ENCODE measurements at regions not wholly inside any gene's neighbourhood (a gene's known extent, or its start where the extent isn't known, plus 50 kb on each side); places are given as distances from the start of the nearest gene placed in this dataset.
"Not testable (repeated sequence)": the region's sequence is repeated elsewhere in the genome, so short reads cannot be mapped to it uniquely, and the experiment has no call there.

DNA sequence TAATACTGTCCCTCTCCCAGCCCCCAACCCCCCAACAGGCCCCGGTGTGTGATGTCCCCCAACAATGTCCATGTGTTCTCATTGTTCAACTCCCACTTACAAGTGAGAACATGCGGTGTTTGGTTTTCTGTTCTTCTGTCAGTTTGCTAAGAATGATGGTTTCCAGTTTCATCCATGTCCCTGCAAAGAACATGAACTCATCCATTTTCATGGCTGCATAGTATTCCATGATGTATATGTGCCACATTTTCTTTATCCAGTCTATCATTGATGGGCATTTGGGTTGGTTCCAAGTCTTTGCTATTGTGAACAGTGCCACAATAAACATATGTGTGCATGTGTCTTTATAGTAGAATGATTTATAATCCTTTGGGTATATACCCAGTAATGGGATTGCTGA, 232.2 kb downstream of the PARM1 start:
- not testable (repeated sequence) for H2BK12ac ChIP-seq (ENCODE audit: low read length); H3K4ac ChIP-seq (ENCODE audit: low read length); H3K14ac ChIP-seq (ENCODE audit: low read length); H2BK120ac ChIP-seq (ENCODE audit: low read depth, low read length); H4K8ac ChIP-seq (ENCODE audit: low read depth, low read length); H3K9me3 ChIP-seq (replicated peaks in 1 of 2; ENCODE audit: control insufficient read depth in 2 of 2, insufficient read depth in 1 of 2, low read depth in 1 of 2, low read length in 2 of 2); H2AFZ ChIP-seq (ENCODE audit: low read length); H2BK5ac ChIP-seq (ENCODE audit: low read length); H3K18ac ChIP-seq (ENCODE audit: low read length); H2AK5ac ChIP-seq (ENCODE audit: low read depth, low read length); H3K4me2 ChIP-seq (ENCODE audit: insufficient read depth, low read length, poor library complexity, severe bottlenecking); H3K23ac ChIP-seq (ENCODE audit: low read depth, low read length, poor library complexity); DNase-seq (ENCODE audit: low spot score); H3K4me3 ChIP-seq (ENCODE audit: low read length in 2 of 2); H4K91ac ChIP-seq (ENCODE audit: low read depth, low read length, poor library complexity); H3K27me3 ChIP-seq (ENCODE audit: control insufficient read depth in 3 of 3, insufficient read depth in 3 of 3, low read depth in 1 of 3, low read length in 3 of 3); H2BK15ac ChIP-seq (ENCODE audit: low read length); H3K4me1 ChIP-seq (ENCODE audit: control insufficient read depth in 2 of 2, insufficient read depth in 1 of 2, low read depth in 1 of 2, low read length in 2 of 2); H3K36me3 ChIP-seq (replicated peaks in 1 of 2; ENCODE audit: control insufficient read depth in 2 of 2, insufficient read depth in 2 of 2, low read length in 2 of 2); H3K27ac ChIP-seq (replicated peaks; ENCODE audit: low read length); H3K9ac ChIP-seq (ENCODE audit: low read depth, low read length, poor library complexity); H3K79me1 ChIP-seq (ENCODE audit: low read depth, low read length)
- WGBS, 2 donors (ENCODE audit: extremely low coverage in 2 of 2, insufficient read length in 2 of 2, insufficient replicate concordance in 1 of 2), result no CpG with 5 or more reads among the region's 2 CpGs

DNA sequence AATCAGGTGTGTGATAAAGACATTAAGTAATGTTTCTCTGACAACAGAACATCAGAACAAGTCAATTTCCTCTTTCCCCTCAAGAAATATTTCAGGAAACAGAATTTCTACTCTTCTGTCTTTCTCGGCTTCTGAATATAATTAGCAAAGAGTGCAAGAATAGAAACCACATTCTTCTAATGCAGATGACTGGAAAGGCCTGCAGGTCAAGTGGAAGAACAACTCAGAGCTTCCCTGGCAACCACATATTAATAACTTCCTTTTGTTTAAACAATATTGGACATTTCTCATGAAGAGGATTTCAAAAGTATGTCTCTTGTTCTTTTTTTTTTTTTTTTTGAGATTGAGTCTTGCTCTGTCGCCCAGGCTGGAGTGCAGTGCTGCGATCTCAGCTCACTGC, 225.5 kb downstream of the PARM1 start:
- Histone ChIP-seq H4K91ac (ENCODE audit: low read depth, low read length, poor library complexity) (no peak overlapping the region), H3K4me3 (ENCODE audit: low read length in 2 of 2) (no peak overlapping the region), H3K36me3 (replicated peaks in 1 of 2; ENCODE audit: control insufficient read depth in 2 of 2, insufficient read depth in 2 of 2, low read length in 2 of 2) (no peaks in the 10 kb centered on the region), H2AFZ (ENCODE audit: low read length) (no peak overlapping the region), H3K14ac (ENCODE audit: low read length) (no peak overlapping the region), H3K27ac (replicated peaks; ENCODE audit: low read length) (no peak overlapping the region), H3K23ac (ENCODE audit: low read depth, low read length, poor library complexity) (no peak overlapping the region), H3K27me3 (ENCODE audit: control insufficient read depth in 3 of 3, insufficient read depth in 3 of 3, low read depth in 1 of 3, low read length in 3 of 3) (no peaks in the 10 kb centered on the region), H3K18ac (ENCODE audit: low read length) (no peak overlapping the region), H2AK5ac (ENCODE audit: low read depth, low read length) (no peak overlapping the region), H3K9ac (ENCODE audit: low read depth, low read length, poor library complexity) (no peak overlapping the region), H3K9me3 (replicated peaks in 1 of 2; ENCODE audit: control insufficient read depth in 2 of 2, insufficient read depth in 1 of 2, low read depth in 1 of 2, low read length in 2 of 2) (peaks cover 0 to 3% of the 10 kb centered on the region in 2 donors), H3K4me2 (ENCODE audit: insufficient read depth, low read length, poor library complexity, severe bottlenecking) (no peak overlapping the region), H2BK12ac (ENCODE audit: low read length) (no peak overlapping the region), H2BK15ac (ENCODE audit: low read length) (no peak overlapping the region), H3K79me1 (ENCODE audit: low read depth, low read length) (no peaks in the 10 kb centered on the region), H3K4me1 (ENCODE audit: control insufficient read depth in 2 of 2, insufficient read depth in 1 of 2, low read depth in 1 of 2, low read length in 2 of 2) (no peaks in the 10 kb centered on the region), H3K4ac (ENCODE audit: low read length) (no peak overlapping the region), H4K8ac (ENCODE audit: low read depth, low read length) (no peak overlapping the region), H2BK120ac (ENCODE audit: low read depth, low read length) (no peak overlapping the region), H2BK5ac (ENCODE audit: low read length) (no peak overlapping the region)
- no peak for DNase-seq (ENCODE audit: low spot score)
- no CpG with 5 or more reads among the region's 3 CpGs for WGBS, 2 donors (ENCODE audit: extremely low coverage in 2 of 2, insufficient read length in 2 of 2, insufficient replicate concordance in 1 of 2)

DNA sequence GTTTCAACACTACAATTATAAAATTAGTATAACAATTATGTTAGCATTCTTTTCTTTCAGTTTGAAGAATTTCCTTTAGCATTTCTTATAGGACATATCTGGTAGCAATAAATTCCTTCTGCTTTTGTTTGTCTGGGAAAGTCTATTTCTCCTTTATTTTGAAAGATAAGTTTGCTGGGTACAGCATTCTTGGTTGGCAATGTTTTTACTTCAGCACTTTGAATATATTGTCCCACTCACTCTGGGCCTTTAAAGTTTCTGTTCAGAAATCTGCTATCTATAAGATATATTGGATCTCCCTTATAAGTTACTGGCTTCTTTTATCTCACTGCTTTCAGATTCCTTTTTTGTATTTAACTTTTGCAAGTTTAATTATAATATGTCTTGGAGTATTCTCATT, 222.1 kb downstream of the PARM1 start:
- H2AFZ ChIP-seq (ENCODE audit: low read length), result no peak overlapping the region
- no peak overlapping the region for H4K8ac ChIP-seq (ENCODE audit: low read depth, low read length)
- no peaks in the 10 kb centered on the region for H3K4me1 ChIP-seq (ENCODE audit: control insufficient read depth in 2 of 2, insufficient read depth in 1 of 2, low read depth in 1 of 2, low read length in 2 of 2)
- H3K4ac ChIP-seq (ENCODE audit: low read length), result no peak overlapping the region
- no peaks in the 10 kb centered on the region for H3K36me3 ChIP-seq (replicated peaks in 1 of 2; ENCODE audit: control insufficient read depth in 2 of 2, insufficient read depth in 2 of 2, low read length in 2 of 2)
- no peak overlapping the region for H3K18ac ChIP-seq (ENCODE audit: low read length)
- DNase-seq (ENCODE audit: low spot score), result no peak
- H3K9ac ChIP-seq (ENCODE audit: low read depth, low read length, poor library complexity), result no peak overlapping the region
- no peak overlapping the region for H3K14ac ChIP-seq (ENCODE audit: low read length)
- H2BK120ac ChIP-seq (ENCODE audit: low read depth, low read length), result no peak overlapping the region
- no peaks in the 10 kb centered on the region for H3K27me3 ChIP-seq (ENCODE audit: control insufficient read depth in 3 of 3, insufficient read depth in 3 of 3, low read depth in 1 of 3, low read length in 3 of 3)
- no peak overlapping the region for H2BK12ac ChIP-seq (ENCODE audit: low read length)
- H3K4me2 ChIP-seq (ENCODE audit: insufficient read depth, low read length, poor library complexity, severe bottlenecking), result no peak overlapping the region
- no peak overlapping the region for H2AK5ac ChIP-seq (ENCODE audit: low read depth, low read length)
- no peak overlapping the region for H3K4me3 ChIP-seq (ENCODE audit: low read length in 2 of 2)
- no peak overlapping the region for H3K23ac ChIP-seq (ENCODE audit: low read depth, low read length, poor library complexity)
- H2BK15ac ChIP-seq (ENCODE audit: low read length), result no peak overlapping the region
- H2BK5ac ChIP-seq (ENCODE audit: low read length), result no peak overlapping the region
- peaks cover 0 to 3% of the 10 kb centered on the region in 2 donors for H3K9me3 ChIP-seq (replicated peaks in 1 of 2; ENCODE audit: control insufficient read depth in 2 of 2, insufficient read depth in 1 of 2, low read depth in 1 of 2, low read length in 2 of 2)
- no peaks in the 10 kb centered on the region for H3K79me1 ChIP-seq (ENCODE audit: low read depth, low read length)
- no peak overlapping the region for H3K27ac ChIP-seq (replicated peaks; ENCODE audit: low read length)
- no peak overlapping the region for H4K91ac ChIP-seq (ENCODE audit: low read depth, low read length, poor library complexity)

DNA sequence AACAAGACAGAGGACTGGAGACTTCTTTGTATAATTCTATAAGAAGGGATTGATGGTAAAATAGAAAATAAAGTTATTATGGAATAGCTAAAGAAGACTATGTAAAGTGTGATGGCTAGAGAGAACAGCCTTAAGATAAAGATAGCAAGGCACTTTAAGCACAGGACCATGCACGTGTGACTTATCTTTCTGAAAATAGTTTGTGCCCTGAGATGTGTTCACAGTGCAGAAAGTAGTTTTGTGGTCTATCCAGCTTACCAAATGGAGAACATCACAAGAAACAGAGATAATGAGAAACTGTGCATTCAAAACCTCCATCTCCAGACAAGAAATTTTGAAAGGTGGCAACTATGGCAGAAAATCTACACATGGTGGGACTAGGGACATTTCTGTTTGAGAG, 213.3 kb downstream of the PARM1 start:
- Histone ChIP-seq H2AFZ (ENCODE audit: low read length) (no peak overlapping the region), H3K27me3 (ENCODE audit: control insufficient read depth in 3 of 3, insufficient read depth in 3 of 3, low read depth in 1 of 3, low read length in 3 of 3) (no peaks in the 10 kb centered on the region), H3K9ac (ENCODE audit: low read depth, low read length, poor library complexity) (no peak overlapping the region), H3K27ac (replicated peaks; ENCODE audit: low read length) (no peak overlapping the region), H3K18ac (ENCODE audit: low read length) (no peak overlapping the region), H3K9me3 (replicated peaks in 1 of 2; ENCODE audit: control insufficient read depth in 2 of 2, insufficient read depth in 1 of 2, low read depth in 1 of 2, low read length in 2 of 2) (no peaks in the 10 kb centered on the region), H3K23ac (ENCODE audit: low read depth, low read length, poor library complexity) (no peak overlapping the region), H4K8ac (ENCODE audit: low read depth, low read length) (no peak overlapping the region), H2AK5ac (ENCODE audit: low read depth, low read length) (no peak overlapping the region), H2BK120ac (ENCODE audit: low read depth, low read length) (no peak overlapping the region), H3K4me1 (ENCODE audit: control insufficient read depth in 2 of 2, insufficient read depth in 1 of 2, low read depth in 1 of 2, low read length in 2 of 2) (no peaks in the 10 kb centered on the region), H3K4me3 (ENCODE audit: low read length in 2 of 2) (no peak overlapping the region), H4K91ac (ENCODE audit: low read depth, low read length, poor library complexity) (no peak overlapping the region), H3K36me3 (replicated peaks in 1 of 2; ENCODE audit: control insufficient read depth in 2 of 2, insufficient read depth in 2 of 2, low read length in 2 of 2) (no peaks in the 10 kb centered on the region), H2BK12ac (ENCODE audit: low read length) (no peak overlapping the region), H3K4ac (ENCODE audit: low read length) (no peak overlapping the region), H3K4me2 (ENCODE audit: insufficient read depth, low read length, poor library complexity, severe bottlenecking) (no peak overlapping the region), H3K14ac (ENCODE audit: low read length) (no peak overlapping the region), H2BK15ac (ENCODE audit: low read length) (no peak overlapping the region), H2BK5ac (ENCODE audit: low read length) (no peak overlapping the region), H3K79me1 (ENCODE audit: low read depth, low read length) (no peaks in the 10 kb centered on the region)
- WGBS, 2 donors (ENCODE audit: extremely low coverage in 2 of 2, insufficient read length in 2 of 2, insufficient replicate concordance in 1 of 2), result no CpG with 5 or more reads among the region's 1 CpG
- DNase-seq (ENCODE audit: low spot score), result no peak
